GM20431 (cell line): ENCODE measurements at regions not wholly inside any gene's neighbourhood (a gene's known extent, or its start where the extent isn't known, plus 50 kb on each side); places are given as distances from the start of the nearest gene placed in this dataset.

ENCODE experiments used
- in situ Hi-C: fragments of 300-500 bp; cut with MseI, MboI; formaldehyde crosslinking; loops from one replicate; pipeline ENCODE4 v1.15.0; 2020; ENCODE audit warnings: low sequenced_read_pairs; ENCODE audit not compliant: unreplicated experiment

DNA sequence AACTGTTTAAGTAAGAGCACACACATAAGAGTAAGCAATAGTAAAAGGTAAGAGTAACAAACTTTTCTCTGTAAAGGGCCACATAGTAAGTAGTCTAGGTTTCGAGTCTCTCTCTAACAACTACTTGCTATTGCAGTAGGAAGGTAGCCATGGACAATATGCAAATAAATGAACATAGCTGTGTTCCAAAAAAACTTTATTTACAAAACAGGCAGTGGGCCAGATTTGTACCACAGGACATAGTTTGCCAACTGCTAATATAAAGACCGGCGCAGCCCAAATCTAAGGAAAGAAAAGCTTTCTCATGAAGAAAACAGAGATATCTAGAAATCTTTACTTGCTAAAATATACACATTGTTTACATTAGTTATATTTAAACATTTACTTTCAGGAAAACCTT lies 239.0 kb upstream of the EGLN3 start:
- in situ Hi-C loops: no loop called here

DNA sequence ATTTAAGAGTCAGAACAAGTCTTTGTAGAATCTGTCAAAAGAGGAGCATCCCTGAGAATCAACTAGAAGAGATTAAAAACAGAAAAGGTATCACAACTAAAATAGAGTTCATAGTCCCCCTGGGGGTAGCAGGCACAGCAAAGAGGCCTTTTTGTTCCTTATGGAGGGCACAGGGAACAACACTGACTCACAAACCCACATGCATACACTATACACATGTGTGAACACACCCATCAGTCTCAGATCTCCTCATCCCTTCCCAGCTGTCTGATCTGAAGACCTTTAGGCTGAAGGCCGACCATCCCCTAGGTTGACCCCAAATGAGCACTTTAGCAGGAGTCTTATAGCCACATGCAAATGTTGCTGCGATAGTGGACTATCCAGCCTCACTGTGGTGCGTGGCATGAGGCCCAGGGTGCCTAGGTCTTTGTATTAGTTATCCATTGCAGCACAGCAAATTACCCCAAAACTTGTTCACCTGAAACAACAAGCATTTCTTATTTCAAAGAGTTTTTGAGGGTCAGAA lies 236.7 kb upstream of the EGLN3 start:
- in situ Hi-C loops: no loop called here

GRCh38 chr14:34187061-34187460 lies 236.2 kb upstream of the EGLN3 start:
- in situ Hi-C loops: no loop called here

DNA sequence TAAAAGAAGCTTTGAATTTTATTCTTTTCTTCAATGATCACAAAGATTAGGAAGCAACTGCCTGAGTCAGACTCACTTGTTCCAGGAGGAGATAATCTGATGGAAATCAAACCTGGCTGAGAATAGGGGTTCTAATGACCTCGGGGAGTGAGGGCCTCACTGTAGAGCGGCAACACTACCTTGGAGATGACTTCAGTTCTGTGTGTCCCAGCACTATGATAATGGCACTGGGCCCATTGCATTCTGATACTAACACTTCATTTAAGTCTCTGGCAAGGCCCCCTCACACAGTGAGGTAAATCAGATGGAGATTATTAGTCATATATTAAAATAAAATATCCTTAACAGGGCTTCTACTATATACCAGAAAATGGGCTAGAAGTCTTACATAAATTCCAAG lies 233.3 kb upstream of the EGLN3 start:
- in situ Hi-C loops: no loop called here

DNA sequence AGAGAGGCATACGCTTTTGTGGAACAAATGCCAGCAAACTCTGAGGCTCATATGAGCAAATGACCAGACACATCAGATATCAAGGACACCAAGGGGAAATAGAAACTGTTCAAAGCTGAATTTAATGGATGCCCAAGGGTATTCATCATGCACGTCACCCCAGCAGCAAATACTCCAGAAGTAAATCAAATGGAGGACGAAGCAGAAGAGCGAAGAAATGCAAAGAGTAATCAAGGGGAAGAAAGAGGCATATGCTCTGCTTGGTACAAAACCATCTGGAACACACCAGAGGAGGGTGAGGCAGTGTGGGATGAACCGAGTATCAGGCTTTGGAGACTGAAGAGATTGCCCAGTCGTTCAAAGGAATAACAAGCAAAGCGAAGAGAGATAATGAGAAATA lies 232.6 kb upstream of the EGLN3 start:
- in situ Hi-C loops: no loop called here

DNA sequence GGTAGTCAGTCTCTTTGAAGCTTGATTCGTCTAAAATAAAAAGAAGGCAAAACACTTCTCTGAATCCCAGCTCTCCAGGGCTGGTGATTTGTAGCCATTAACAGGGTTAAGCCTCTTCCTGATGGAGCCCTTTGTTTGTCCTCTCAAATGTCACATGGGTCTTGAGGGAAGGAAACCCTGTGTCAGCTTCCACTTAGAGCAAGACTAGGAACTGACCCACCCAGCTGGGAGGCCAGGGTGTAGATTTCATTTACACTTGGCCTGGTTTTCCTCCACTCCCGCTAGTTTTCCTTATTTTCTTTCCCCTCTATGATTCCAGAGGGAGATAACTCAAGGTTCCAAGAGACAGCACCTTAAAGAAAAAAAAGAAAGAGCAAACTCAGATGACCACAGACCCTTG lies 230.5 kb upstream of the EGLN3 start:
- in situ Hi-C loops: no loop called here

DNA sequence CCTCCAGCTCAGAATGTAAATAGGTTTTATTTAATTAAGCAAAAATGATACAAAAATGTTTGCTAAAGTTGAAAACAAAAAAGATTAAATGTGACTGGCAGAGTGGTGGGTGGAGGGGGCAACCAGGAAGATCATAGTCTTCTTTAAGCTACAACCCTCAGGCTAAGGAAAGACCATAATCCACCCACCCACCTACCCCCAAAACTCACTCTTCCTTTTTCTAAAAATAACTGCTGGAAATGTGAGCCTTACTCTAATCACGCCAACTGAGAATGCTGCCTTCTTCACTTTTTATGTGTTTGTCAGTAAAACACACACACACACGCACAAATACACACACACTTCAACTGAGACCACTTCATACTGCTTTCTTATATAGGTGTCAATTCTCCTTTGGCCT lies 230.0 kb upstream of the EGLN3 start:
- in situ Hi-C loops: no loop called here

DNA sequence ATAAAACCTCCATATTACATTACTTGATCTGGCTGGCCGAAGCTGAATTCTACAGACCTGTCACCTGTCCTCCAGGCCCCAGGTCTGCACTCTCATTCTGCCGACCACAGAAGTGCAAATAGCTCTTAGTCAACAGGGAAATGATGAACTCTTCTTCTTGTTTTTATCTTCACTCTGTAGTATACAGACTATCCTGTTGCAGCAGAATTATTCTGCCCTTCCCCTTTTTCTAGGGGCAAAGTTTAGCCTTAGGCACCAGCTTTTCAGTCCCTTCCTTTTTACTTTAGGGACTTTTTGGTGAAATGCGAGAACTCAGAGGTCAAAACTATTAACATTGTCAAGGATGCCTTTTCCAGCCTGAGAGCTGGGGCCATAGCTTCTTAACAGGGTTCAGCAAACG lies 229.6 kb upstream of the EGLN3 start:
- in situ Hi-C loops: no loop called here

GRCh38 chr14:34179727-34180126 lies 228.9 kb upstream of the EGLN3 start:
- in situ Hi-C loops: no loop called here

DNA sequence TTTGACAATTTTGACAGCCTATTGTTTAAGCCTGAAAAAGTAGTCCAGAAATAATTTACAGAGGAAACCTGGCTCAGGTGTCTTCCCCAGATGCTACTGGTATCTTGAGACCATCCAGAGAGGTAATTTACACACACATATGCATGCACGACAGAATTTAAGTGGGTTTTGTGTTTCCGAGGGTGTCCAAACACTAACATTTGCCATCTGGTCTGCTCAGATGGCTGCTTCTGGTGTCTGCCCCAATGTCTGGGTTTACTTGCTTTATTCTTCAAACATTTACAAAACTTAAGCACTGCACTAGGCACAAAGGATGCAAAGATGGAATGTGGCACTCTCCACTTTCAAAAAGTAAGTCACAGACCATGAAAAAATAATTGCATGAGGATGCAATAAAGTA lies 226.6 kb upstream of the EGLN3 start:
- in situ Hi-C loops: no loop called here

- in situ Hi-C loops: no loop called here
Observed at GRCh38 chr14:34175574-34175973, 224.7 kb upstream of the EGLN3 start.

DNA sequence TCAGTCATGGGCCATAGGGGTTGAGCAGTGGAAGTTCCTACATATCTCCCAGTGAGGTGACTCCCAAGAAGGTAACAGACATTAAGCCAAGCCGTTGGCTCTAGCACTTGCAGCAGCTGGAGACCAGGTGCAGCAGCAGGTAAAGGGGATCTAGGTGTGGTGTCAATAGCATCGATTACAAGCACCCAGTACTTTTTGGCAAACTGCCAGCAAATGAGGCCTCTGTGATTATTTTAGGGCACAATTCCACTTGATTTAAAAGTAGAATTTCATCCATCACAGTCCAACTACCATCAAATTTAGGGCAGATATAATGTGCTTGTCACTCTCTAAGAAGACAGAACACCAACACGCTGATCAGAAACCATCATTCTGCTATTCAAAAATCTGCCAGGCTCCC lies 224.1 kb upstream of the EGLN3 start:
- in situ Hi-C loops: no loop called here

DNA sequence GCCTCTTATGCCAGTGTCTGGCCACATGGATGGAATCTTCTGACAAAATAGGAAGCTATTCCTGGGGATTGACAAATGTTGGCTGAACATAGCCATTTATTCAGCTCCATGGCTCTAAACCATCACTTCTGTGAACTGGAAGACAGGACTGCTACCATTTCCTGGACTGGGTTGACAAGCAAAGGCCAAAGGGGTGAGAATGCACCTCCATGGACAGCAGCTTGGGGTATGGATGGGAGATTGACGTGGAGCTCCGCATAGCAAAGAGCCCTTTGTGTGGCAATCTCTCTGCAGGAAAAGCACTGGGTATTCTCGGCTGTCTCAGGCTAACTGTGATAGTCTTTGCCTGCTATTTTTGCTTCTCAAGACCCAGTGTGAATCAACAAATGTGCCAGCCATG lies 223.0 kb upstream of the EGLN3 start:
- in situ Hi-C loops: no loop called here

GRCh38 chr14:34172550-34173368 lies 221.9 kb upstream of the EGLN3 start:
- in situ Hi-C loops: no loop called here

DNA sequence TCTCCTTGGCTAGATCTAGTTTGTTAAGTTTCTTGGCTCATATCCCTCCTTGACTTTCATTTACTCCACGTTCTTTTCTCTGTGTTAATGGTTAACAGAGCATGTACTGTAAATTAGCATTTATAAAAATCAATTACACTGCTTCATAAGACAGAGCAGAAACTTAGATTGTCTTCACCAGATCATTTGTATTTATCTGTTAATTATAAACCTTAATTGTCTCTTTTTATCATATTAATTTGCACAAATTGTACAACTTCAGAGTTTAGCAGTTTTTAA lies 221.2 kb upstream of the EGLN3 start:
- in situ Hi-C loops: no loop called here

GRCh38 chr14:34171431-34172172 lies 220.7 kb upstream of the EGLN3 start:
- in situ Hi-C loops: no loop called here

- in situ Hi-C loops: no loop called here
Observed at GRCh38 chr14:34170882-34171281, 220.0 kb upstream of the EGLN3 start.

- in situ Hi-C loops: no loop called here
Observed at GRCh38 chr14:34169561-34169960, 218.7 kb upstream of the EGLN3 start.

DNA sequence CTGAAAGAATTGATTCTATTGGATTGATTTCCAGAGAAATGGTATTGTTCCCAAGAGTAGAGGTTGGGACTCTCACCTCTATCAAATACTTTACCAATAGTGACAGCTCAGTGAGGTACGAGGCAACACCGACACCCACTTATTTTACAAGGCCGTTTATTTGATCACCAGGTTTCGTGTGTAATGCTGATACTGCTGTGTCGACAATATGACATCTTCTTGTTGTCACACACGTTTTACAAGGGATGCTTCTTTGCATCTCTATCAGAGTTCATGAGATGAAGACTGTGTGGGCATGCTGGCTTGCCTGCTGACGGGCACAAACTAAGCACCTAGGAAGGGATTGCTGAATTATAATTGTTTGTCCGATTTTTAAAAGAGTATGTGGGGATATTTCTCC lies 217.8 kb upstream of the EGLN3 start:
- in situ Hi-C loops: no loop called here

GRCh38 chr14:34165847-34166350 lies 215.0 kb upstream of the EGLN3 start:
- in situ Hi-C loops: no loop called here

DNA sequence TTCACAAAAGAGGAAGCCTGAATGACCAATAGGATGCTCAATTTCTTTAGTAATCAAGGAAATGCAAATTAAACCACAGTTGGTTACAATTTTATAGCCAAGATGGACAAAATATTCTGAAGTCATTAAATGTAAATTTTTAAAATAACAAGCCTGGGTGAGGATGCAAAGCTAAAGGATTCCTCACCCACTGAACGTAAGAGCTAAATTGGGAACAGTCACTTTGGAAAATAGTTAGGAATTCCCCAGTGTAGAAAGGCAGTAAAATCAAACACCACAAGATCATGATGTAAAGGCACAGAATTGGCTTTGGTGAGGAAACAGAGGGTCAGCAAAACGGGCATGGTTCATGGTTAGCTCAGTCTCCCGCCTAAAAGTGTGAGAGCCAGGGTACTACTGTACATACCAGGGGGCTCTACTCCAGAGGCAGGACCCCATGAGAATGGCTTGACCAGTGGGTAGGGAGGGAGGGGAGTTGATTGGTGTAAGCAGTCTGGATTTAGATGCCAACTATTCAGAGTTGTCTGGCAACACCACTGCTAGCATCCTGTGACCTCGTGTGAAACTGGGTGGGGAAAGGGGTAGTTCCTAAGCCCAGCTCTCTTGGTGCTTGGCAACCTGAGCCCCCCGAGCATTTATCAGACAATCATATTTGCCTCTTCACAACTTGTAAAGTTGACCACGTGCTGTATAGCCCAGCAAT lies 213.4 kb upstream of the EGLN3 start:
- in situ Hi-C loops: no loop called here
